ENCODE measurements at regions not wholly inside any gene's neighbourhood (a gene's known extent, or its start where the extent isn't known, plus 50 kb on each side); places are given as distances from the start of the nearest gene placed in this dataset.

GRCh38 chr13:64041296-64041695, 2625.6 kb upstream of the PCDH20 start:
- H4K5ac ChIP-seq (ENCODE audit: low read depth, low read length): no peak overlapping the region
- H2AFZ ChIP-seq (replicated peaks; ENCODE audit: low read length, poor library complexity): no peak overlapping the region
- no peaks in the 10 kb centered on the region for H3K9me3 ChIP-seq (ENCODE audit: control insufficient read depth, insufficient read depth, low read length)
- in situ Hi-C loops (cut with MboI; ENCODE audit: low sequenced_read_pairs) (no loop called here), intact Hi-C loops (cut with micrococcal nuclease) (no loop called here), dilution Hi-C loops (cut with HindIII; ENCODE audit: low sequenced_read_pairs, unreplicated experiment) (no loop called here)
- no TSS peak for BruUV-seq (replicated peaks)
- ChIA-PET POLR2A (ENCODE audit: unreplicated experiment) (no interaction called here), CTCF (interaction anchor here (1.3 kb wide), 1 partner anchor 20 kb away, joined by 3 read pairs; no protein-coding TSS in a partner anchor)
- no peak overlapping the region for H3K56ac ChIP-seq (ENCODE audit: extremely low read depth, insufficient read depth, low read length)
- no peaks in the 10 kb centered on the region for H3K27me3 ChIP-seq (ENCODE audit: control insufficient read depth, insufficient read depth, low read length)
- H4K91ac ChIP-seq (ENCODE audit: insufficient read depth, low read depth, low read length): no peak overlapping the region
- no peak overlapping the region for H3K27ac ChIP-seq (ENCODE audit: insufficient read depth, low read length)
- no peak overlapping the region for H3K9ac ChIP-seq (ENCODE audit: low read depth, low read length)
- H3K4ac ChIP-seq (ENCODE audit: low read depth, low read length): no peak overlapping the region
- H2BK5ac ChIP-seq (ENCODE audit: low read depth, low read length, poor library complexity, severe bottlenecking): no peak overlapping the region
- no peak for DNase-seq
- no peak for ATAC-seq (ENCODE audit: low read depth)
- no peak overlapping the region for H3K23ac ChIP-seq (ENCODE audit: low read depth, low read length)
- H3K4me1 ChIP-seq (ENCODE audit: control insufficient read depth, insufficient read depth, low read length): no peaks in the 10 kb centered on the region
- H3K4me3 ChIP-seq (ENCODE audit: insufficient read depth, low read depth, low read length): no peak overlapping the region
- H2AK5ac ChIP-seq (ENCODE audit: low read depth, low read length): no peak overlapping the region
- H3K14ac ChIP-seq (replicated peaks; ENCODE audit: low read depth, low read length): no peak overlapping the region
- H3K9me1 ChIP-seq (ENCODE audit: insufficient read depth, low read length): no peaks in the 10 kb centered on the region
- TF ChIP-seq USF2 (IDR thresholded peaks at IDR 0.05; ENCODE audit: low read depth, low read length) (no peak), MAFK (IDR thresholded peaks at IDR 0.05; ENCODE audit: low read depth, low read length) (no peak), MAZ (IDR thresholded peaks at IDR 0.05; ENCODE audit: borderline replicate concordance, low read depth, low read length) (no peak), ELK1 (IDR thresholded peaks at IDR 0.05; ENCODE audit: borderline replicate concordance, low read depth, low read length) (no peak)
- no peak overlapping the region for H4K8ac ChIP-seq (ENCODE audit: low read depth in 2 of 2, low read length in 2 of 2)
- H2AK9ac ChIP-seq (replicated peaks; ENCODE audit: low read depth, low read length, poor library complexity): no peak overlapping the region
- no peaks in the 10 kb centered on the region for H3K79me1 ChIP-seq (ENCODE audit: low read depth in 1 of 2, low read length in 2 of 2)
- H2BK20ac ChIP-seq (ENCODE audit: low read depth, low read length): no peak overlapping the region
- H3K36me3 ChIP-seq (ENCODE audit: control insufficient read depth, insufficient read depth, low read length): no peaks in the 10 kb centered on the region
- H4K20me1 ChIP-seq (ENCODE audit: insufficient read depth, low read length): no peaks in the 10 kb centered on the region
- WGBS, 2 experiments (ENCODE audit: extremely low coverage in 2 of 2, insufficient read length in 1 of 2): no CpG with 5 or more reads among the region's 2 CpGs
- no peak overlapping the region for H2BK120ac ChIP-seq (ENCODE audit: low read depth, low read length)
- no peak overlapping the region for H3K18ac ChIP-seq (ENCODE audit: low read depth, low read length)
- H3K4me2 ChIP-seq (ENCODE audit: low read depth, low read length): no peak overlapping the region
- H2BK15ac ChIP-seq (ENCODE audit: low read depth, low read length): no peak overlapping the region
